ENCODE measurements at regions not wholly inside any gene's neighbourhood (a gene's known extent, or its start where the extent isn't known, plus 50 kb on each side); places are given as distances from the start of the nearest gene placed in this dataset.

- H3K4me3 ChIP-seq = no peak overlapping the region
- 38 to 49% methylated on average over 7 of the region's 7 CpGs for WGBS, 2 donors
- no peak for DNase-seq
- H3K36me3 ChIP-seq (ENCODE audit: low read depth, missing control alignments) = no peaks in the 10 kb centered on the region
- intact Hi-C loops (cut with DNase I; ENCODE audit: low total_unique reads) = no loop called here
- no peaks in the 10 kb centered on the region for H3K9me3 ChIP-seq
- no peaks in the 10 kb centered on the region for H3K27me3 ChIP-seq
- no peaks in the 10 kb centered on the region for H3K4me1 ChIP-seq
- no peak for TF ChIP-seq POLR2A (IDR thresholded peaks at IDR 0.05)
- TF ChIP-seq CTCF (IDR thresholded peaks at IDR 0.05) = no peak
- H3K27ac ChIP-seq = no peak overlapping the region
Measured at GRCh38 chr3:13200946-13201345, 127.7 kb upstream of the IQSEC1 start.

- 75 to 84% methylated on average over 7 to 8 of the region's 8 CpGs for WGBS, 2 donors
- Histone ChIP-seq H3K27ac (no peak overlapping the region), H3K36me3 (ENCODE audit: low read depth, missing control alignments) (no peaks in the 10 kb centered on the region), H3K27me3 (no peaks in the 10 kb centered on the region), H3K4me3 (no peak overlapping the region), H3K9me3 (no peaks in the 10 kb centered on the region), H3K4me1 (peaks cover under 1% of the 10 kb centered on the region)
- DNase-seq = no peak
- no peak for TF ChIP-seq POLR2A (IDR thresholded peaks at IDR 0.05)
- no peak for TF ChIP-seq CTCF (IDR thresholded peaks at IDR 0.05)
- intact Hi-C loops (cut with DNase I; ENCODE audit: low total_unique reads) = no loop called here
Measured at GRCh38 chr3:13200465-13200864, 127.2 kb upstream of the IQSEC1 start.

GRCh38 chr3:13199899-13200451, 126.7 kb upstream of the IQSEC1 start:
- H3K27me3 ChIP-seq = no peaks in the 10 kb centered on the region

GRCh38 chr3:13199006-13199776, 126.0 kb upstream of the IQSEC1 start:
- Histone ChIP-seq H3K27ac (no peak overlapping the region), H3K4me1 (peaks cover 2% of the 10 kb centered on the region), H3K27me3 (no peaks in the 10 kb centered on the region), H3K36me3 (ENCODE audit: low read depth, missing control alignments) (no peaks in the 10 kb centered on the region), H3K4me3 (no peak overlapping the region), H3K9me3 (no peaks in the 10 kb centered on the region)
- DNase-seq = no peak
- intact Hi-C loops (cut with DNase I; ENCODE audit: low total_unique reads) = no loop called here
- no peak for TF ChIP-seq POLR2A (IDR thresholded peaks at IDR 0.05)
- TF ChIP-seq CTCF (IDR thresholded peaks at IDR 0.05) = no peak
- WGBS, 2 donors = 80 to 84% methylated on average over 22 to 25 of the region's 25 CpGs

More at GRCh38 chr3:13199899-13200451, 126.7 kb upstream of the IQSEC1 start:
- intact Hi-C loops (cut with DNase I; ENCODE audit: low total_unique reads) = no loop called here
- Histone ChIP-seq H3K4me3 (no peak overlapping the region), H3K4me1 (peaks cover 2% of the 10 kb centered on the region), H3K36me3 (ENCODE audit: low read depth, missing control alignments) (no peaks in the 10 kb centered on the region), H3K9me3 (no peaks in the 10 kb centered on the region), H3K27ac (no peak overlapping the region)
- DNase-seq = no peak
- no peak for TF ChIP-seq POLR2A (IDR thresholded peaks at IDR 0.05)
- WGBS, 2 donors = 88 to 90% methylated on average over 13 of the region's 13 CpGs

- 89 to 93% methylated on average over 8 to 11 of the region's 11 CpGs for WGBS, 2 donors
- intact Hi-C loops (cut with DNase I; ENCODE audit: low total_unique reads) = no loop called here
- TF ChIP-seq POLR2A (IDR thresholded peaks at IDR 0.05) = no peak
- TF ChIP-seq CTCF (IDR thresholded peaks at IDR 0.05) = no peak
Measured at GRCh38 chr3:13198264-13198879, 125.1 kb upstream of the IQSEC1 start.

More at GRCh38 chr3:13198264-13198879, 125.1 kb upstream of the IQSEC1 start:
- H3K4me1 ChIP-seq = peaks cover 2% of the 10 kb centered on the region
- H3K9me3 ChIP-seq = no peaks in the 10 kb centered on the region
- H3K4me3 ChIP-seq = no peak overlapping the region
- H3K36me3 ChIP-seq (ENCODE audit: low read depth, missing control alignments) = no peaks in the 10 kb centered on the region
- no peak for DNase-seq
- H3K27ac ChIP-seq = no peak overlapping the region
- H3K27me3 ChIP-seq = no peaks in the 10 kb centered on the region

Data from testis (tissue), 2 donors.